Renal cortex interstitium (tissue), 11 donors: ENCODE measurements at regions not wholly inside any gene's neighbourhood (a gene's known extent, or its start where the extent isn't known, plus 50 kb on each side); places are given as distances from the start of the nearest gene placed in this dataset.

Source experiments
- DNase-seq, 11 donors: peaks; one replicate each; pipeline ENCODE4 v3.0.0-alpha.2; 2013; ENCODE audit warnings: low read depth in 9 of 11, low spot score in 4 of 11; ENCODE audit errors: extremely low read depth in 1 of 11

GRCh38 chr15:95085056-95085455 lies 853.7 kb downstream of the MCTP2 start:
- DNase-seq: peak in 6 of 11 donors; percentile 7 to 47 (median 22)

GRCh38 chr15:95086531-95087252 lies 855.3 kb downstream of the MCTP2 start:
- peak in 7 of 11 donors; percentile 4 to 40 (median 17) for DNase-seq

GRCh38 chr15:95087253-95087609 lies 855.9 kb downstream of the MCTP2 start:
- DNase-seq: no peak

GRCh38 chr15:95091444-95091843 lies 860.1 kb downstream of the MCTP2 start:
- DNase-seq: no peak

- no peak for DNase-seq
Measured at GRCh38 chr15:95095250-95095649, 863.9 kb downstream of the MCTP2 start.

- DNase-seq: no peak
Measured at GRCh38 chr15:95096651-95097050, 865.3 kb downstream of the MCTP2 start.

GRCh38 chr15:95097361-95097760 lies 866.0 kb downstream of the MCTP2 start:
- DNase-seq: peak in 1 of 11 donors; percentile 1

GRCh38 chr15:95105229-95105628 lies 873.9 kb downstream of the MCTP2 start:
- DNase-seq: no peak

- DNase-seq: no peak
Measured at GRCh38 chr15:95106801-95107200, 875.4 kb downstream of the MCTP2 start.

- DNase-seq: no peak
Measured at GRCh38 chr15:95108673-95109072, 877.3 kb downstream of the MCTP2 start.

GRCh38 chr15:95111969-95112368 lies 880.6 kb downstream of the MCTP2 start:
- no peak for DNase-seq

GRCh38 chr15:95113041-95113440 lies 881.7 kb downstream of the MCTP2 start:
- no peak for DNase-seq

GRCh38 chr15:95119041-95119610 lies 887.8 kb downstream of the MCTP2 start:
- no peak for DNase-seq

GRCh38 chr15:95120595-95120994 lies 889.2 kb downstream of the MCTP2 start:
- no peak for DNase-seq

GRCh38 chr15:95121191-95121590 lies 889.8 kb downstream of the MCTP2 start:
- DNase-seq: no peak

GRCh38 chr15:95125803-95126202 lies 894.4 kb downstream of the MCTP2 start:
- DNase-seq: no peak

- DNase-seq: no peak
Measured at GRCh38 chr15:95127356-95127755, 896.0 kb downstream of the MCTP2 start.

GRCh38 chr15:95129574-95129973 lies 898.2 kb downstream of the MCTP2 start:
- peak in 9 of 11 donors; percentile 33 to 66 (median 51) for DNase-seq

- no peak for DNase-seq
Measured at GRCh38 chr15:95131131-95131556, 899.8 kb downstream of the MCTP2 start.

- DNase-seq: no peak
Measured at GRCh38 chr15:95132774-95133173, 901.4 kb downstream of the MCTP2 start.
